Glutamatergic neuron (in vitro differentiated cells): ENCODE measurements at regions not wholly inside any gene's neighbourhood (a gene's known extent, or its start where the extent isn't known, plus 50 kb on each side); places are given as distances from the start of the nearest gene placed in this dataset.
"Not testable (repeated sequence)": the region's sequence is repeated elsewhere in the genome, so short reads cannot be mapped to it uniquely, and the experiment has no call there.

Experiments
- DNase-seq: peaks from one replicate; pipeline ENCODE4 v3.0.0; 2022
- H3K27ac Mint-ChIP-seq: one replicate; pipeline ENCODE4 v1.8.0; 2020; ENCODE audit warnings: mild to moderate bottlenecking, mixed read lengths, inconsistent platforms; ENCODE audit not compliant: unreplicated experiment
- H3K27me3 Mint-ChIP-seq: one replicate; pipeline ENCODE4 v1.8.0; 2020; ENCODE audit warnings: mild to moderate bottlenecking, moderate library complexity, mixed read lengths, inconsistent platforms; ENCODE audit not compliant: unreplicated experiment
- H3K36me3 Mint-ChIP-seq: one replicate; pipeline ENCODE4 v1.8.0; 2020; ENCODE audit warnings: mild to moderate bottlenecking, mixed read lengths, inconsistent platforms; ENCODE audit not compliant: unreplicated experiment
- H3K4me1 Mint-ChIP-seq: one replicate; pipeline ENCODE4 v1.8.0; 2020; ENCODE audit warnings: mild to moderate bottlenecking, low read depth, mixed read lengths, inconsistent platforms; ENCODE audit not compliant: unreplicated experiment
- H3K4me3 Mint-ChIP-seq: one replicate; pipeline ENCODE4 v1.8.0; 2020; ENCODE audit warnings: mild to moderate bottlenecking, mixed read lengths, inconsistent platforms; ENCODE audit not compliant: unreplicated experiment
- H3K9me3 Mint-ChIP-seq: one replicate; pipeline ENCODE4 v1.8.0; 2020; ENCODE audit warnings: mild to moderate bottlenecking, moderate library complexity, mixed read lengths, inconsistent platforms; ENCODE audit not compliant: unreplicated experiment
- CTCF ChIP-seq: fragments of 200-600 bp; sonication (generic); IDR thresholded peaks from one replicate; pipeline ENCODE4 v1.5.0; 2021; ENCODE audit not compliant: partially characterized antibody, unreplicated experiment

DNA sequence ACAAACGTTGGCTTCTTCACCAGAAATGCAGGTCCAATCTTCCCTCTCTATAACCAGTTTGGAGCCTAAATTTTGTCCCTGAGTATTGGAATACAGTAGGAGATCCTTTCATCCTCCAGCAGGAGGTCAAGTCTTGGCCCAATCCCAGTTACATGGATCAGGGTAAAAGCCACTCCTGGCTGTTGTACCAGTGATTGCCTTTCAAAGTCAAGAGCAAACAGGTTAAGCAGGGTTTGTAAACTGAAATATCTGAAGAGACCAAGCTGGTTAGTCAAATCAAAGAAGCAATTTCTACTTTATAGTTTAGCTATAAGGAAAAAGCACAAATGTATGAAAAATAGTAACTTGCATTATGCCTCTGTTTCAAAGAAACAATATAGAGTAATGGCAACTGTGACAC lies 329.4 kb downstream of the NAF1 start:
- no peaks in the 10 kb centered on the region for H3K9me3 Mint-ChIP-seq
- H3K27ac Mint-ChIP-seq = no peak overlapping the region
- H3K27me3 Mint-ChIP-seq = no peaks in the 10 kb centered on the region
- H3K4me1 Mint-ChIP-seq = no peaks in the 10 kb centered on the region
- H3K4me3 Mint-ChIP-seq = no peak overlapping the region
- no peak for DNase-seq
- no peaks in the 10 kb centered on the region for H3K36me3 Mint-ChIP-seq
- no peak for TF ChIP-seq CTCF

GRCh38 chr4:162836773-162837172 lies 329.9 kb downstream of the NAF1 start:
- TF ChIP-seq CTCF = no peak
- no peak for DNase-seq
- H3K27ac Mint-ChIP-seq = no peak overlapping the region
- H3K36me3 Mint-ChIP-seq = no peaks in the 10 kb centered on the region
- no peaks in the 10 kb centered on the region for H3K9me3 Mint-ChIP-seq
- no peaks in the 10 kb centered on the region for H3K27me3 Mint-ChIP-seq
- H3K4me3 Mint-ChIP-seq = no peak overlapping the region
- no peaks in the 10 kb centered on the region for H3K4me1 Mint-ChIP-seq

DNA sequence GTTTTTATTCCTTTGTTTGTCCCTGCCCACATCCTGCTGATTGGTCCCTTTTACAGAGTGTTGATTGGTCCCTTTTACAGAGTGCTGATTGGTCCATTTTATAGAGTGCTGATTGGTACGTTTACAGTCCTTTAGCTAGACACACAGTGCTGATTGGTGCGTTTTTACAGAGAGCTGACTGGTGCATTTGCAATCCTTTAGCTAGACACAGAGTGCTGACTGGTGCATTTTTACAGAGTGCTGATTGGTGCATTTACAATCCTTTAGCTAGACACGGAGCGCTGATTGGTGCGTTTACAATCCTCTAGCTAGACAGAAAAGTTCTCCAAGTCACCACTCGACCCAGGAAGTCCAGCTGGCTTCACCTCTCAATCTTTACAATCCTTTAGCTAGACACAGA lies 330.4 kb downstream of the NAF1 start:
- DNase-seq, H3K27me3 Mint-ChIP-seq, H3K27ac Mint-ChIP-seq, H3K9me3 Mint-ChIP-seq, H3K36me3 Mint-ChIP-seq, H3K4me1 Mint-ChIP-seq, H3K4me3 Mint-ChIP-seq: not testable (repeated sequence)

DNA sequence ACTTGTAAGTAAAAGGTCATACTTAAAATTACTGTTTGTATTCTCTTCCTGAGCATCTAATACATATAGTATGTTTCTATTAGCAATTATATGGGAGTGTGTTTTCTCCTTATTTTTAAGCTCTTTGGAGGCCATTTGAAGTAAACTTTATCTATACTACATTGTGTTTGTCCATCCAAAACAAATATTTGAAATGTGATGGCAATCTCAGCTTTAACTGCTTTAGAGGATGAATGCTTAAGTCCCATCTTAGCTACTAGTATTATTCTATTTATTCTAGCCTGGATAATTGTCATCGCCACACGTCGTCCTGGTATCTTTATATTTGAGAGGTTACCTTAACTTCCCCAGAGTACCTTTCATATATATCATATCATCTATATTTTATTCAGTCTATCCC lies 335.8 kb downstream of the NAF1 start:
- Mint-ChIP-seq H3K27me3 (no peaks in the 10 kb centered on the region), H3K9me3 (no peaks in the 10 kb centered on the region), H3K36me3 (no peaks in the 10 kb centered on the region), H3K4me3 (no peak overlapping the region), H3K27ac (no peak overlapping the region), H3K4me1 (no peaks in the 10 kb centered on the region)
- no peak for TF ChIP-seq CTCF
- DNase-seq = no peak

GRCh38 chr4:162817374-162817773 lies 349.3 kb downstream of the NAF1 start:
- not testable (repeated sequence) for H3K27me3 Mint-ChIP-seq, H3K27ac Mint-ChIP-seq, H3K4me3 Mint-ChIP-seq, H3K36me3 Mint-ChIP-seq, H3K9me3 Mint-ChIP-seq, DNase-seq, H3K4me1 Mint-ChIP-seq

GRCh38 chr4:162804351-162804924 lies 362.3 kb downstream of the NAF1 start:
- no peak overlapping the region for H3K27ac Mint-ChIP-seq
- H3K27me3 Mint-ChIP-seq = no peaks in the 10 kb centered on the region
- H3K4me3 Mint-ChIP-seq = no peak overlapping the region
- no peaks in the 10 kb centered on the region for H3K4me1 Mint-ChIP-seq
- H3K9me3 Mint-ChIP-seq = peaks cover 1% of the 10 kb centered on the region
- H3K36me3 Mint-ChIP-seq = no peaks in the 10 kb centered on the region
- no peak for TF ChIP-seq CTCF
- DNase-seq = no peak
